ENCODE measurements at regions not wholly inside any gene's neighbourhood (a gene's known extent, or its start where the extent isn't known, plus 50 kb on each side); places are given as distances from the start of the nearest gene placed in this dataset.
"Not testable (repeated sequence)": the region's sequence is repeated elsewhere in the genome, so short reads cannot be mapped to it uniquely, and the experiment has no call there.

DNA sequence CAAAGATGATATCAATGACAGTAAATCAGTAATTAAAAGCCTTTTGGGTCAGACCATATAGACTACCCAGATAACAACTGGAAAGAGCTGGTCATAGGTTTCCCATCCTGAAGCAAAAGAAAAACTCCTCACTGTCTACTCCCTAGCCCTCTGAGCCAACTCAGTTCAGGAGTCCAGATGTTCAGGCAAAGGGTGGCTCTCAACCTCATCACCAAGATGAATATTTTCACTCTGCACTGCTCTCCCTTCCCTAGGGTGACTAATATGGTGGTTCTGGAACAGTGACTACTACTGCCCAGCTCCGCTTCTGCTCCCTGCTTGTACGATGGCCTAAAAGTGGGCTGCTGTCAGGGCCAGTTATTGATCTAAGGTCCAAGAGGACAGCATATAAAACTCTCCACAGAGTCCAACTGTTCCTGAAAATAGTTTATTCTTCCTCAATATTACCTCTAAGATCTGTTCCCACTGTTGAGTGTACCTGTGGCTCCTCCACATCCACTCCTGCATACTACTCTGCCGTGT, 263.4 kb upstream of the SLC30A5 start:
- H3K27ac Mint-ChIP-seq, result no peak overlapping the region
- H3K27me3 Mint-ChIP-seq, result peaks cover 3% of the 10 kb centered on the region
- no peaks in the 10 kb centered on the region for H3K36me3 Mint-ChIP-seq
- ATAC-seq, result no peak
- no peaks in the 10 kb centered on the region for H3K9me3 Mint-ChIP-seq
- H3K4me3 Mint-ChIP-seq, result no peak overlapping the region
- H3K4me1 Mint-ChIP-seq, result no peaks in the 10 kb centered on the region

DNA sequence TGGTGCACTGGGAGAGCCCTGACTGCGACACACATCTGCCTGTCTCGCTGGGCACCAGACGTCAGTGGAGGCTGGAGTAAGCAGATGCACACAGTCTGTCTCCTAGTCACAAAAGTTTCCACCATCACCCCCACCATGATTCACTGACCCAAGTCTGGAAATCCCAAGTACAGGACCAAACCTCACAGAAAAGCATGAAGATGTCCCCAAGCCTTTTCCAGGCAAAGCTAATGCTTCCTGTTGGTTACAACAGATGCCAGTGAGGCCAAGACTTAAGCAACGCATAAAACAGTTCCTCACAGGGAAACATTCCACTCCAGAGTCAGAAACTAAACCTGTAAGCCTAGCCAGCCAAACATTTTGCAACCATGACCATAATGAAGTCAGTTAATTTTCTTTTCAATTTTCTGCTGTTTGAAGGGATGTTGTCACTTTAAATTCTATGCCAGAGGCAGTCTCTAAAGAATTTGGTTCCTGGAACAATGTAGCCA, 259.3 kb upstream of the SLC30A5 start:
- H3K4me3 Mint-ChIP-seq, result no peak overlapping the region

DNA sequence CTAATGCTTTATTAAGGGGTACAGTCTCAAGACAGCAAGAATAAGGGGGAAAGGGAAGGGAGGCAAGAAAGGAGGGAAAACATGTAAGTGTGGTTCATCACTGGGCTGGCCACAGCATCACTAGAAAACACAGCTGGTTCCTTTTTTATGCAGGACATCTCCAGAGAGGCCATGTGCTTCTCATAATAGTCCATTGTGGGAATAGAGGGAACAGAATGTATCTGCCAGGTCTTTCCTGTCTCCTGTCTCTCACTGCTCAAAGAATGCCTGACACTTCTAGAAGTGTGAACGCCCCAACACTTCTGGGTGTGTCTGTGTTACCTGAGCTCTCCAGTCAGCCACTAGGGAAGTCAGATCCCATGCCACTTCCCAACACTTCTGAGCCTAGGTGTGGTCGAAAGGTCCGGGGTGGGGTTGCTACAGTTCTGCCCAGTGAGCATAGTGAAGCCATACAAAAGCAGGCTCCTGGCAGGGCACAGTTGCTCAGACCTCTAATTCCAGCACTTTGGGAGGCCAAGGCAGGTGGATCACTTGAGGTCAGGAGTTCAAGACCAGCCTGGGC, 255.6 kb upstream of the SLC30A5 start:
- Mint-ChIP-seq H3K9me3 (no peaks in the 10 kb centered on the region), H3K4me3 (no peak overlapping the region), H3K4me1 (no peaks in the 10 kb centered on the region), H3K27me3 (no peaks in the 10 kb centered on the region), H3K36me3 (no peaks in the 10 kb centered on the region), H3K27ac (no peak overlapping the region)
- ATAC-seq, result no peak

More for the DNA sequence above, 259.3 kb upstream of the SLC30A5 start:
- Mint-ChIP-seq H3K27me3 (no peaks in the 10 kb centered on the region), H3K9me3 (no peaks in the 10 kb centered on the region), H3K4me1 (no peaks in the 10 kb centered on the region), H3K27ac (no peak overlapping the region), H3K36me3 (no peaks in the 10 kb centered on the region)
- no peak for ATAC-seq

DNA sequence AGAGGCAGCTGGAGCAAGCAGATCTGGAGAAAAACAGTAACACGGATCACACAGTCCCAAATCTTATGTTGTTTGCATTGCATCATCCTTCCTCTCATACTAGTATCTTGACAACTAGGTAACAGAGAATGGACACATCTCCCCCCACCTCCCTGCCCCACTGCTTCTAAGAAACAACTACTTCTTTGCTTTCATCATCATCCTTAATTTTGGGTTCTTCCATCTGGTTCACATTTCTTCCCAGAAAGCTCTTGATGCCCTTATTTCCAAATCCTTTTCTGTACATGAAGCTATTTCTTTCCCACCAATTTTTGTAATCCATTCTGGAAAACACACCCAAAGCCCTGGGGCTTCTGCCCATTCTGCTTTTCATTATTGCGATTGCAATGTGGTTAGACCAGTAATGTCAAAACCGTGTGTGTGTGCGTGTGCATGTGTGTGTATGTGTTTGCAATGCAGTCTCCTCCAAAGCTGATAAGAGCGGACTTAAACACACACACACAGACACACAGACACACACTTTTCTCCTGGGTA, 254.7 kb upstream of the SLC30A5 start:
- no peaks in the 10 kb centered on the region for H3K4me1 Mint-ChIP-seq
- no peak for ATAC-seq
- no peak overlapping the region for H3K27ac Mint-ChIP-seq
- H3K36me3 Mint-ChIP-seq, result no peaks in the 10 kb centered on the region
- H3K9me3 Mint-ChIP-seq, result no peaks in the 10 kb centered on the region
- H3K4me3 Mint-ChIP-seq, result no peak overlapping the region
- H3K27me3 Mint-ChIP-seq, result no peaks in the 10 kb centered on the region

DNA sequence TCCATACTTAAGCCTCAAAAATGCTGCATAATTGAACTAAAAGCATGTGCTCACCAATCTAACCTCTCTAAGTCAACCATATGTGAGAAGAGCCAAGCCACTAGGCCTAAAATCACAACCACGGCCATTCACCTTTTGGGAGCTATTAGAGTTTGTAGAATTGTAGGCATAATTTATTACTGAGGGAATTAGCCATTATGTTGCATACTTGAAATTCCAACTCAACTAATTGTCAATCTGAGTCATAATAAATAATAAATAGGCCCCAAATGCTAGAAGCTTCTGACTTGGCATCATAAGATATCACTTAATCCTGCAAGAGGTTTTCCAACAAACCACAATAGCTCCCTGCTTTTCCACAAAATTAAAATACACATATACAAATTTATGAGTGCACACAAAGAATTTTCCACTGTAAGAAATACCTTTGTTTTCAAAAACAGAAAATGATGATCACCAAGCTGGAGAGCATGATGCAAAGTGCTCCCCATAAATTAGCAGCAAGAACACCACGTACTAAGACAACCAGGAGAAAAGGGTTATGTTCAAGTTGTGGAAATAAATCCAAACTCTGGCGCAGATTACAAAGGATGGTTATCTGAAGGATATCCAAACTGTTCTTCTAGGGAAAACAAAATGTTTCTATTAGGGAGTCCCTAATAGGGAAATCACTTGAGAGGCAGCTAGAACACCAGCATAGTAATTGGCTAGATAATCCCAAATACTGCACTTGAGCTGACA, 250.0 kb upstream of the SLC30A5 start:
- ATAC-seq, result no peak
- Mint-ChIP-seq H3K27me3 (no peaks in the 10 kb centered on the region), H3K9me3 (no peaks in the 10 kb centered on the region), H3K36me3 (no peaks in the 10 kb centered on the region), H3K27ac (no peak overlapping the region), H3K4me1 (no peaks in the 10 kb centered on the region), H3K4me3 (no peak overlapping the region)

DNA sequence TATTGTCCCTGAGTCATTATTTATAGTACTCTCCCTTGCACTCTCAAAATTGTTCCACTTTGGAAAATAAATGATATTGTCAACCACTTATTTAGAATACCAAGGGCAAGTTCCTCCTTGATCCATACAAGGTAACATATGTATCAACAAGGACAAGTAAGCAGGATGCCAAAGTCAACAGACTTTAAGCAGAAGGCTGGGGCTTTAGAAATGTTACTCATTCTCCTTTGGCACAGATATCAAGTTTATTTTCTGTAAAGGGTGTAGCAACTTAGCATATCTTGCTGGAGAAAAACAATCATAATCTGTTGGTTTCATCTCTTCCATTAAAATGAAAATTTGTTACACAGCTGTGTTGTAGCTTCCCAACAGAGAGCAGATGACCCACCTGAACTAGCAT, 248.7 kb upstream of the SLC30A5 start:
- Mint-ChIP-seq H3K4me1 (no peaks in the 10 kb centered on the region), H3K4me3 (no peak overlapping the region), H3K9me3 (no peaks in the 10 kb centered on the region), H3K36me3 (no peaks in the 10 kb centered on the region), H3K27me3 (no peaks in the 10 kb centered on the region), H3K27ac (no peak overlapping the region)
- ATAC-seq, result no peak

DNA sequence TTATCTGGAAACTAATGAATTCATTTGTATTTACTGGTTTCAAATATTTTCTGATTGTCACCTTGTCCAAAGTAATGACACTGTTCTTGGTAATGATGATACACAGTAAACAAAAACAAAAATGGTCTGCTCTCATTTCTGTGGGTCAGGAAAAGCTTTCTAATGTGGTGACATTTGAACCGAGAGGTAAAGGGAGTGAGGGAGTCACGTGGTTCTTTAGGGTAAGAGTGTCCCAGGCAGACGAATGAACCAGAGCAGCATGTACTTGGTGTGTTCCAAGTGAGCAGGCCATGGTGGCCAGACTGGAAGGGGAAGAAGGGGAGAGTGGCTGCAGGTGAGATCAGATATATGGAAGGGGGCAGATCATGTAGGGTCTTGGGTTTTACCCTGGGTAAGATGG, 247.0 kb upstream of the SLC30A5 start:
- no peaks in the 10 kb centered on the region for H3K9me3 Mint-ChIP-seq
- H3K4me3 Mint-ChIP-seq, result no peak overlapping the region
- H3K27ac Mint-ChIP-seq, result no peak overlapping the region
- ATAC-seq, result no peak
- H3K4me1 Mint-ChIP-seq, result no peaks in the 10 kb centered on the region
- no peaks in the 10 kb centered on the region for H3K36me3 Mint-ChIP-seq
- H3K27me3 Mint-ChIP-seq, result no peaks in the 10 kb centered on the region

DNA sequence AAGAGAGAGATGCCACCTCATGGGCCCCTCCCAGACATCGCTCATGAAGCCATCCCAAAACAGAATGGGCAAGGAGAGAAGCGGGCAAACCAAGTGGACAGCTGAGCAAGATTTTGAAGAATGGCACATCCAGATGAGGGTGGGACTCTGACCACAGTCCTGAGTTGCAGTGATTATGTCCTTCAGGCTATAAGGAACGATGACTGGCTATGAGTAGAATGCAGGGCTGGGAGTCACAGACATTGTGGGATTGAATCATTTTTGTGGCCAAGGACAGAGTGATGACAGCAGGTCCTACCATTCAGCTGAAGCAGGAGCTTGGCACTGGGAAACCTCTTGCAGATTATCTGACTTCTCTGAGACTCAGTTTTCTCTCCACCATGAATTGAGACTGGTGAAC, 245.7 kb upstream of the SLC30A5 start:
- ATAC-seq, result peak; percentile 24
- Mint-ChIP-seq H3K4me1 (no peaks in the 10 kb centered on the region), H3K27me3 (no peaks in the 10 kb centered on the region)

DNA sequence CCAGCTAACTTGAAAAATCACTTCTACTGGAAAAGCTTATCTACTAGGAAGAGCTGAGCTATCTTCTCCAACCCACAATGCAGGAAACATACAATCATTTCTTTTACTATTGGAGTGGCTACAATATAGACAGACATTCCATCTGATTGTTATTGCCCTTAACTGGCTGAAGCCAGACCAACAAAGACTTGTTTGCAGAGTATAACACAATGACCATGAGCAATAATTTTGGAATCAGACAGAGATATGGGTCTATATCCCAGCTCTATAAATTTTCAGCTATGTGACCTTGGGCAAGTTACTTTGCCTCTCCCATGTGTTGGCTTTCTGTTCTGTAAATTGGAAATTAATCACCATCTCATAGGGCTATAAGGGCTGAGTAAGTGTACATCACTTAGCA, 244.7 kb upstream of the SLC30A5 start:
- H3K4me3 Mint-ChIP-seq, result no peak overlapping the region
- no peaks in the 10 kb centered on the region for H3K27me3 Mint-ChIP-seq
- no peaks in the 10 kb centered on the region for H3K9me3 Mint-ChIP-seq
- H3K4me1 Mint-ChIP-seq, result no peaks in the 10 kb centered on the region
- no peaks in the 10 kb centered on the region for H3K36me3 Mint-ChIP-seq
- no peak for ATAC-seq
- H3K27ac Mint-ChIP-seq, result no peak overlapping the region

More for the DNA sequence above, 245.7 kb upstream of the SLC30A5 start:
- no peaks in the 10 kb centered on the region for H3K36me3 Mint-ChIP-seq
- H3K4me3 Mint-ChIP-seq, result no peak overlapping the region
- H3K9me3 Mint-ChIP-seq, result no peaks in the 10 kb centered on the region
- no peak overlapping the region for H3K27ac Mint-ChIP-seq

DNA sequence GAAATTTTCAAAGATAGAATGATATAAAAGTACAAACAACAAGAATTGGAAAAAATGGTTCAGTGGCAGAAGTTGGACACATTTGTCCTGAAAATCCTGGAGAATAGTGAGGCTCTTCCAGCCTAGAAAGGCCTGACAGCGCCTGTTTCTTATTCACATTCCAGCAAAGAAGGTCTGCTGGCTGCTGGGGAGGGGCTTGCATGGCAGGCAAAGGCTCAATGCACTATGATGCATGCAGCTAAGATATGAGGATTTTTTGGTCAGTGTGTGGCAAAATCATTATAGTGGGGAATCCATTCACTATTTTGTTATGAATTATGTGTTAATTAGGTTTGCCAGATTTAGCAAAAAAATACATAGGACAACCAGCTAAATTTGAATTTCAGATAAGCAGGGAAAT, 243.9 kb upstream of the SLC30A5 start:
- no peaks in the 10 kb centered on the region for H3K9me3 Mint-ChIP-seq
- no peaks in the 10 kb centered on the region for H3K36me3 Mint-ChIP-seq
- H3K4me1 Mint-ChIP-seq, result no peaks in the 10 kb centered on the region
- ATAC-seq, result no peak
- no peak overlapping the region for H3K27ac Mint-ChIP-seq
- no peak overlapping the region for H3K4me3 Mint-ChIP-seq
- no peaks in the 10 kb centered on the region for H3K27me3 Mint-ChIP-seq

DNA sequence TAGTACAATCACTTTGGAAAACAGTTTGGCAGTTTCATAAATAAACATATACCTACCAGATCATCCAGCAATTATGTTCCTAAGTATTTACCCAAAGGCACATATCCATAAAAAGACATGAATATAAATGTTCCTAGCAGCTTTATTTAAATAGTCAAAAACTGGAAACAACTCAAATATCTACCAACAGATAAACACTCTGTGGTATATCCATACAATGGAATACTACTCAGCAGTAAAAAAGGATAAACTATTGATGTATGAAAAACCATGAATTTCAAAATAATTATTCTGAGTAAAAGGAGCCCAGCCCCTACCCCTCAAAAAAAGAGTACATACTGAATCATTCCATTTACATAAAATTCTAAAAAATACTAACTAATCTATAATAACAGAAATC, 232.7 kb upstream of the SLC30A5 start:
- H3K4me1 Mint-ChIP-seq, result no peaks in the 10 kb centered on the region
- no peaks in the 10 kb centered on the region for H3K36me3 Mint-ChIP-seq
- peaks cover 26% of the 10 kb centered on the region for H3K27me3 Mint-ChIP-seq
- no peak overlapping the region for H3K4me3 Mint-ChIP-seq
- H3K9me3 Mint-ChIP-seq, result peaks cover 8% of the 10 kb centered on the region
- H3K27ac Mint-ChIP-seq, result no peak overlapping the region
- no peak for ATAC-seq

DNA sequence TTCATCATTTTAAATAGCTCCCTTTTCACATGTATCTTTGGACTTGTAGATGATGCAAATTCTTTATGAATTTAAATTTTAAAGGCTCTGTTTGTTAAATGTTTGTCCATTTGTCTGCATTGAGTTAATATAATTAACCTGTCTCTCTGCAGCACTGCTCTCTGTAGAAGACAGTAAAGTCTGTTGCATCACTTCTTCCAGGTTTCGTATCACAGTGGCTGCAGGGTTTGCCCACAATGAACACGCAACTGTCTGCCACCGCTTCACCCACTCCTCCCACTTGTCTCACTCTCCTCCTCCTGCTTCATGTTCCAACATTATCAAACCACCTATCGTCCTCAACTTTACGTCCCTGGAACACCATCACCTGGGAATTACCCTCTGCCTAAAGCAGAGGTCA, 231.3 kb upstream of the SLC30A5 start:
- Mint-ChIP-seq H3K27ac (no peak overlapping the region), H3K36me3 (no peaks in the 10 kb centered on the region), H3K9me3 (peaks cover 5% of the 10 kb centered on the region), H3K4me3 (no peak overlapping the region), H3K27me3 (peaks cover 40% of the 10 kb centered on the region), H3K4me1 (no peaks in the 10 kb centered on the region)
- ATAC-seq, result no peak

DNA sequence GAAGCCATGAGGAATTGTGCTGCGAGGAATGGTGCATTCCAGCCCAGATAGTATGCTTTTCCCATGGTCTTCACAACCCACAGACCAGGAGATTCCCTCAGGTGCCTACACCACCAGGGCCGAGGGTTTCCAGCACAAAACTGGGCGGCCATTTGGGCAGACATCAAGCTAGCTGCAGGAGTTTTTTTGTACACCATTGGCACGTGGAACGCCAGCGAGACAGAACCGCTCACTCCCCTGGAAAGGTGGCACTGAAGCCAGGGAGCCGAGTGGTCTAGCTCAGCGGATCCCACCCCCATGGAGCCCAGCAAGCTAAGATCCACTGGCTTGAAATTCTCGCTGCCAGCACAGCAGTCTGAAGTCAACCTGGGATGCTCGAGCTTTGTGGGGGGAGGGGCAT, 228.6 kb upstream of the SLC30A5 start:
- H3K4me3 Mint-ChIP-seq, H3K4me1 Mint-ChIP-seq, H3K36me3 Mint-ChIP-seq, ATAC-seq, H3K9me3 Mint-ChIP-seq, H3K27ac Mint-ChIP-seq: not testable (repeated sequence)
- peaks cover 50% of the 10 kb centered on the region for H3K27me3 Mint-ChIP-seq

DNA sequence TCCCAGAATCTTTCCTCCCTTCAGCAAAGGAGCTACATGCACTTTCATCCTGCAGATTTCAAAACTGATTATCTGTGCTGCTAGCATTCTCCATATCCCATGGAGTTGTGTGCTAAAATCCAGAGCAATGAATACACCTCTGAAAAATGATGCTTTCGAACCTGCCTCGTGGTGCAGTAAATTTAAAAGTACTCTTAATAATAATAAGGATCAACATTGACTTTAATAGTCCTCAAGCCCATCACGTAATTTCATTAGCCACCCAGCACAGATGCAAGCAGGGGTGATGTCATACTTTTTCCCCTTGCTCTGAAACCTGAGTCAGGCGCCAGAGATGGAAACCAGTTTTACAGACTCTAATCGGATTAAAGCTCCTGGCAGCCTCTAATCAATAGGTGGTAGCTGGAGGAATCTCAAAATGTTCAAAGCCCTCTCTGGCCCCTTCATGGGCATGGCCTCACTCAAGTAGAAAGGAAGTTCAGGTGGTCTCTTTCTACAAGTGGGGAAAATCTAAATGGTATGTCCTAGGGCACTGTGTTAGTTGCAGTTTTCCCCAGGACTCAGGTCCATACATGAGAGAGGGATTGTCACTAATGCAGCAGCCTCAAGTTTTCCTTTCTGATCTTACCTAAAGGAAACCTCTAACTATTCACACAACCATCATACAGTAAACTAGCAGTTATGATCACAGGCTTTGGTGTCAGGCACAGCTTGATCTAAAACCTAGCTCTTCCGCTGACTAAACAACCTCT, 221.6 kb upstream of the SLC30A5 start:
- Mint-ChIP-seq H3K36me3 (no peaks in the 10 kb centered on the region), H3K27me3 (peaks cover 12% of the 10 kb centered on the region), H3K27ac (no peak overlapping the region), H3K4me3 (no peak overlapping the region), H3K9me3 (peaks cover 2% of the 10 kb centered on the region), H3K4me1 (no peaks in the 10 kb centered on the region)
- ATAC-seq, result no peak

DNA sequence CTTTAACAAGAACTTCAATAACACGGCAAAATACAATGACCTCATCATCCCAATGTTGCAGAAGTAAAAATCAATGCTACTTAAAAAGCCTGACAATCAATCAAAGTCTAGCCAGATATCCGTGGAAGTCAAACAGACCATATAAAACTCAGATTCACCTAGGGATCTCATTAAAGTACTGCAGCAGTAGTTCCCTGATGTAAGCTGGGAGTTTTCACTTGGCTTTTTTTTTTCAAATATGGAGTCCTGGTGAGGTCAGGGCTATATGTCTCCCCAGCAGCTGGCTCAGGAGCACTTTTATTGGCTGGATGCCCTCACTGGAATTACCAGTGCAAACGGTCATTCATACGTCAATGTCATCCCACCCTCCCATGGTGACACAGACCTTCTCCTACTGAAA, 220.6 kb upstream of the SLC30A5 start:
- Mint-ChIP-seq H3K27me3 (peaks cover 3% of the 10 kb centered on the region), H3K36me3 (no peaks in the 10 kb centered on the region), H3K27ac (no peak overlapping the region), H3K9me3 (peaks cover 2% of the 10 kb centered on the region), H3K4me1 (no peaks in the 10 kb centered on the region), H3K4me3 (no peak overlapping the region)
- ATAC-seq, result no peak

Data from stimulated activated memory B cell treated with anti-CD40 and anti-IgM and Interleukin-4, amounts not matched to agents 10 μg/mL and 1 μg/mL and 100 μg/mL, for 72 hours (primary cell).